ENCODE measurements at regions not wholly inside any gene's neighbourhood (a gene's known extent, or its start where the extent isn't known, plus 50 kb on each side); places are given as distances from the start of the nearest gene placed in this dataset.

GRCh38 chr6:40695114-40695513 is 108.0 kb upstream of the LRFN2 start:
- intact Hi-C loops (cut with DNase I): no loop called here
- 13% methylated on average over 2 of the region's 2 CpGs for WGBS

GRCh38 chr6:40693768-40694167 is 106.6 kb upstream of the LRFN2 start:
- no peak for TF ChIP-seq POLR2A (IDR thresholded peaks at IDR 0.05; ENCODE audit: low read depth)
- no peak for TF ChIP-seq CTCF (IDR thresholded peaks at IDR 0.05)
- TF ChIP-seq POLR2AphosphoS5 (IDR thresholded peaks at IDR 0.05): no peak
- TF ChIP-seq EP300 (IDR thresholded peaks at IDR 0.05): no peak
- H3K4me3 ChIP-seq: no peak overlapping the region
- H3K27me3 ChIP-seq: peaks cover 0 to 8% (median 0%) of the 10 kb centered on the region in 4 donors
- WGBS: 96% methylated on average over 2 of the region's 3 CpGs
- intact Hi-C loops (cut with DNase I): no loop called here
- DNase-seq (ENCODE audit: extremely low spot score): no peak
- no peaks in the 10 kb centered on the region for H3K36me3 ChIP-seq
- H3K9me3 ChIP-seq: no peaks in the 10 kb centered on the region
- H3K4me1 ChIP-seq: no peaks in the 10 kb centered on the region
- no peak overlapping the region for H3K27ac ChIP-seq (replicated peaks in 1 of 4)

More at GRCh38 chr6:40695114-40695513, 108.0 kb upstream of the LRFN2 start:
- no peak for DNase-seq (ENCODE audit: extremely low spot score)
- Histone ChIP-seq H3K27me3 (peaks cover 0 to 9% (median 0%) of the 10 kb centered on the region in 4 donors), H3K9me3 (no peaks in the 10 kb centered on the region), H3K36me3 (no peaks in the 10 kb centered on the region), H3K4me3 (no peak overlapping the region), H3K4me1 (no peaks in the 10 kb centered on the region), H3K27ac (replicated peaks in 1 of 4) (no peak overlapping the region)
- TF ChIP-seq CTCF (IDR thresholded peaks at IDR 0.05) (no peak), EP300 (IDR thresholded peaks at IDR 0.05) (no peak), POLR2A (IDR thresholded peaks at IDR 0.05; ENCODE audit: low read depth) (no peak), POLR2AphosphoS5 (IDR thresholded peaks at IDR 0.05) (no peak)

- H3K4me3 ChIP-seq: no peak overlapping the region
- H3K36me3 ChIP-seq: no peaks in the 10 kb centered on the region
- TF ChIP-seq CTCF (IDR thresholded peaks at IDR 0.05) (no peak), EP300 (IDR thresholded peaks at IDR 0.05) (no peak), POLR2A (IDR thresholded peaks at IDR 0.05; ENCODE audit: low read depth) (no peak), POLR2AphosphoS5 (IDR thresholded peaks at IDR 0.05) (no peak)
- no peaks in the 10 kb centered on the region for H3K27me3 ChIP-seq
- H3K9me3 ChIP-seq: no peaks in the 10 kb centered on the region
- H3K27ac ChIP-seq (replicated peaks in 1 of 4): no peak overlapping the region
- intact Hi-C loops (cut with DNase I): no loop called here
- no peak for DNase-seq (ENCODE audit: extremely low spot score)
- 100% methylated on average over 2 of the region's 2 CpGs for WGBS
- no peaks in the 10 kb centered on the region for H3K4me1 ChIP-seq
These were observed 105.2 kb upstream of the LRFN2 start for GRCh38 chr6:40692337-40692736.

GRCh38 chr6:40689185-40689584 is 102.0 kb upstream of the LRFN2 start:
- intact Hi-C loops (cut with DNase I): no loop called here
- peaks cover 0 to 12% (median 10%) of the 10 kb centered on the region in 4 donors for H3K9me3 ChIP-seq
- H3K36me3 ChIP-seq: no peaks in the 10 kb centered on the region
- H3K27me3 ChIP-seq: peaks cover 0 to 6% (median 0%) of the 10 kb centered on the region in 4 donors
- no peak for TF ChIP-seq CTCF (IDR thresholded peaks at IDR 0.05)
- no peak for TF ChIP-seq POLR2A (IDR thresholded peaks at IDR 0.05; ENCODE audit: low read depth)
- no peak for TF ChIP-seq POLR2AphosphoS5 (IDR thresholded peaks at IDR 0.05)
- TF ChIP-seq EP300 (IDR thresholded peaks at IDR 0.05): no peak
- no peak overlapping the region for H3K4me3 ChIP-seq
- DNase-seq (ENCODE audit: extremely low spot score): no peak
- 86% methylated on average over 4 of the region's 4 CpGs for WGBS
- H3K4me1 ChIP-seq: no peaks in the 10 kb centered on the region
- no peak overlapping the region for H3K27ac ChIP-seq (replicated peaks in 1 of 4)

GRCh38 chr6:40688214-40688761 is 101.1 kb upstream of the LRFN2 start:
- Histone ChIP-seq H3K27ac (replicated peaks in 1 of 4) (no peak overlapping the region), H3K4me3 (no peak overlapping the region), H3K4me1 (no peaks in the 10 kb centered on the region), H3K36me3 (no peaks in the 10 kb centered on the region), H3K27me3 (peaks cover 0 to 6% (median 0%) of the 10 kb centered on the region in 4 donors), H3K9me3 (peaks cover 0 to 12% (median 10%) of the 10 kb centered on the region in 4 donors)
- TF ChIP-seq POLR2AphosphoS5 (IDR thresholded peaks at IDR 0.05) (no peak), CTCF (IDR thresholded peaks at IDR 0.05) (no peak), POLR2A (IDR thresholded peaks at IDR 0.05; ENCODE audit: low read depth) (no peak), EP300 (IDR thresholded peaks at IDR 0.05) (no peak)
- intact Hi-C loops (cut with DNase I): no loop called here
- no peak for DNase-seq (ENCODE audit: extremely low spot score)
- WGBS: 65% methylated on average over 7 of the region's 7 CpGs
